ENCODE measurements at regions not wholly inside any gene's neighbourhood (a gene's known extent, or its start where the extent isn't known, plus 50 kb on each side); places are given as distances from the start of the nearest gene placed in this dataset.

GRCh38 chr2:14524041-14524802 is 108.3 kb upstream of the LRATD1 start:
- TF ChIP-seq CTCF (IDR thresholded peaks at IDR 0.05; ENCODE audit: insufficient read depth, low read length, poor library complexity, severe bottlenecking) (no peak), EZH2phosphoT487 (conservative IDR thresholded peaks at IDR 0.05; ENCODE audit: low read length) (no peak)
